ENCODE measurements at regions not wholly inside any gene's neighbourhood (a gene's known extent, or its start where the extent isn't known, plus 50 kb on each side); places are given as distances from the start of the nearest gene placed in this dataset.

- no peak for DNase-seq (ENCODE audit: low read depth, low spot score)
- in situ Hi-C loops (cut with HindIII; ENCODE audit: low pct_unique_long_range_greater_than_20kb, low sequenced_read_pairs), result no loop called here
These were observed 119.6 kb upstream of the SMAD3 start for GRCh38 chr15:66945842-66946241.

GRCh38 chr15:66946578-66947164 is 118.7 kb upstream of the SMAD3 start:
- DNase-seq (ENCODE audit: low read depth, low spot score), result peak; percentile 72
- in situ Hi-C loops (cut with HindIII; ENCODE audit: low pct_unique_long_range_greater_than_20kb, low sequenced_read_pairs), result no loop called here

GRCh38 chr15:66947471-66947870 is 117.9 kb upstream of the SMAD3 start:
- in situ Hi-C loops (cut with HindIII; ENCODE audit: low pct_unique_long_range_greater_than_20kb, low sequenced_read_pairs), result no loop called here
- DNase-seq (ENCODE audit: low read depth, low spot score), result no peak

- DNase-seq (ENCODE audit: low read depth, low spot score), result no peak
- in situ Hi-C loops (cut with HindIII; ENCODE audit: low pct_unique_long_range_greater_than_20kb, low sequenced_read_pairs), result no loop called here
These were observed 117.1 kb upstream of the SMAD3 start for GRCh38 chr15:66948294-66948693.

DNA sequence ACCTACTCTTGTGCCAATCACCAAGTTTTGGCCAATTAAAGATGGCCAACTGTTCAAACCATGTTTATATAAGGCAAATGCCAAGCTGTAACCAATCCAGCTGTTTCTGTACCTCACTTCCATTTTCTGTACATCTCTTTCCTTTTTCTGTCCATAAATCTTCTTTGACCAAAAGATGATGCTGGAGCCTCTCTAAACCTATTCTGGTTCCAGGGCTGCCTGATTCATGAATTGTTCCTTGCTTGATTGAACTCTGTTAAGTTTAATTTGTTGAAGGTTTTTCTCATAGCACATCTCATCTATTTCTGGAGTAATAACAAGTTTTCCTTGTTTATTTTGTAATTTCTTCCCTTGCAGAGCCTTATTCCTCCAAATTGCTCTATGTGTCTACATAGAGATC is 115.3 kb upstream of the SMAD3 start:
- in situ Hi-C loops (cut with HindIII; ENCODE audit: low pct_unique_long_range_greater_than_20kb, low sequenced_read_pairs), result no loop called here
- DNase-seq (ENCODE audit: low read depth, low spot score), result no peak

DNA sequence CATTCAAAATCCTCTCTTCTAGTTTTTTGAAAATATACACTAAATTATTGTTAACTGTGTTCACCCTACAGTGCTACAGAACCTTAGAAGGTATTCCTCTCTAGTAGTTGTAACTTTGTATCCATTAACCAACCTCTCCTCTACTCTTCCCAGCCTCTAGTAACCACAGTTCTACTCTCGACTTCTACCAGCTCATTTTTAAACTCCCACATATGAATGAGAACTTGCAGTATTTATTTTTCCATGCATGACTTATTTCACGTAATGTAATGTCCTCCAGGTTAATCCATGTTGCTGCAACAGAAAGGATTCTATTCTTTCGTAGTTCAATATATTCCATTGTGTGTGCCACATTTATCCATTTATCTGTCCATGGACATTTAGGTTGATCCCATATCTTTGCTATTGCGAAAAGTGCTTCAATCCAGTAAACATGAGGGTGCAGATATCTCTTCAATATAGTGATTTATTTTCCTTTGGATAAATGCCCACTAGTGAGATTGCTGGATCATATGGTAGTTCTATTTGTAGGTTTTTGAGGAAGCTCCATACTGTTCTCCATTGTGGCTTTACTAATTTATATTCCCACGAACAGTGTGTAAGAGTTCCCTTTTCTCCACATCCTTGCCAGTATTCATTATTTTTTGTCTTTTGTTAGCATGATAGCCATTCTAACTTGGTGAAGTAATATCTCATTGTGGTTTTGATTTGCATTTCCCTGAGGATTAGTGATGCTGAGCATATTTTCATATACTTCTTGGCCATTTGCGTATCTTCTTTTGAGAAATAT is 113.7 kb upstream of the SMAD3 start:
- peak; percentile 70 for DNase-seq (ENCODE audit: low read depth, low spot score)

DNA sequence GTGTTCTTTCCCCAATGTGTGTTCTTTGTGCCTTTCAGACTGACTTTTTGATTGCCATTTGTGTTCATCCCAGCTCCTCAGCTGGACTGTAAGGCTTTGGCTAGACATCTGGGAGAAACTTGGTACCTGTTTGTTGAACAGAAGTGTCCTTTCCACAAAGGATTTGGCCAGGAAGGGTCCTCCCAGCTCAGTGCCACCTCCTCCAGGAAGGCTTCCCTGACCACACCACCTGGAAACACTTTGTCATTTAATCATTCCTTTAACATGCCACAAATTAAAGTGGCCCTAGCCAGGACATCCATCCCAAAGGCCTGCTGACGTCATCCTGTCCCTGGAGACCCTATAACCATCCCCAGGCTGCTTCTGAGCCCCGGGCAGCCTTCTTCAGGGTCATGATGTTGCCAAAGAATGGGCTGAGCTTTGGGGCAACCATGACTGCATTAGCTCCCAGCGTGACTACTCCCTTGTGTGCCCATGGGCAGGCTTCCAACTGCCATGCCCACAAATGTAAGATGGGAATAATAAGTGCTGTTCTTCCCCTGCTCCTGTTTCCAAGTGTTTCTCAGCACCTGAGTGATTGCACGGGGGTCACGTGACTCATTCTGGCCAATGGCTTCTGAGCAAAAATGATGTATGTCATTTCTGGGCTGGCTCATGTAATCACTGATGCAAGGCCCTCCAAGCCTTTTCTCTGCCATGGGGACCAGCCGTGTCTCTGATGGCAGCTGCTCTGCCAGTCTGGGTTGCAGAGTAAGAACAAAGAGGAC is 112.5 kb upstream of the SMAD3 start:
- in situ Hi-C loops (cut with HindIII; ENCODE audit: low pct_unique_long_range_greater_than_20kb, low sequenced_read_pairs), result no loop called here

More for the DNA sequence above, 113.7 kb upstream of the SMAD3 start:
- in situ Hi-C loops (cut with HindIII; ENCODE audit: low pct_unique_long_range_greater_than_20kb, low sequenced_read_pairs), result no loop called here

GRCh38 chr15:66953523-66954229 is 111.7 kb upstream of the SMAD3 start:
- in situ Hi-C loops (cut with HindIII; ENCODE audit: low pct_unique_long_range_greater_than_20kb, low sequenced_read_pairs), result no loop called here

More for the DNA sequence above, 112.5 kb upstream of the SMAD3 start:
- DNase-seq (ENCODE audit: low read depth, low spot score), result peak; percentile 49

DNA sequence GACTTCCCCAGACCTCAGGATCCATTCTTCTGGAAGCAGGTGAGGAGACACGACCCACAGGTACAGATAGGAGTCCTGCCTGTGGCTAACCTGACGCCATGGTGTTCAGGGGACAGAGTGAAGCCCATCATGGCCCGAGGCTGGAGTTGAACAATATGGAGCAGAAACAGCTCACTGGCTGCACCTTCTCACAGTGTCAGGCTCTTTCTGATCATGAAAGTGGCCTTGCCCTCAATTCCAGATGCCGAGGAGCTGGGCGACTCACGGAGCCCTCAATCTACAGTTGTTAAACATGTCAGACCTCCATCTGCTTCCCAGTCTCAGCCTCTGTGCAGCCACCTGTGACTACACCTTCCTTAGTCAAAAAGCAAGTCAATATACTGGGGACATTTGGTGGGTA is 110.8 kb upstream of the SMAD3 start:
- no peak for DNase-seq (ENCODE audit: low read depth, low spot score)
- in situ Hi-C loops (cut with HindIII; ENCODE audit: low pct_unique_long_range_greater_than_20kb, low sequenced_read_pairs), result no loop called here

More at GRCh38 chr15:66953523-66954229, 111.7 kb upstream of the SMAD3 start:
- DNase-seq (ENCODE audit: low read depth, low spot score), result no peak

DNA sequence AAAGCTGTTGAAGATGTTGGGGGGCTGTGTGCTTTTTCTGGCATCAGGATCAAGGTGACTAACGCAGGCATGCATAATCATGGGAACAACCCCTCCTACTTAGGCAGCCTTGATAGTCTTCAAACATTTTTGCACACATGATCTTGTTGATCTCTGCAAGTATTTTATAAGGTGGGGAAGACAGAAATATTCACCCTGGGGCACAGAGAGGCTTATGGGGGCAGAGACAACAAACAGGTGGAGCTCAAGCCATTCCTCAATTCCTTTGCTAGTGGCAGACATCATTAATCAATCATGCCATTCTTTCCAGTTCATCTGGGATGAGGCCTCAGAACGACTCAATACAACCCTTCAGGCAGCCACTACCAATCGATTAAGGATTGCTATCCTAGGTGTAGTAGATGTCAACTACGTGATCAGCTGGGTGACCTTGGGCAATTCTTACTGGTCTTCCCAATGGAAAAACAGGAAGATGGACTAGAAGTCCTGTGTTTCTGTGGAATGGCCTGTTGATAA is 110.3 kb upstream of the SMAD3 start:
- in situ Hi-C loops (cut with HindIII; ENCODE audit: low pct_unique_long_range_greater_than_20kb, low sequenced_read_pairs), result no loop called here
- no peak for DNase-seq (ENCODE audit: low read depth, low spot score)

DNA sequence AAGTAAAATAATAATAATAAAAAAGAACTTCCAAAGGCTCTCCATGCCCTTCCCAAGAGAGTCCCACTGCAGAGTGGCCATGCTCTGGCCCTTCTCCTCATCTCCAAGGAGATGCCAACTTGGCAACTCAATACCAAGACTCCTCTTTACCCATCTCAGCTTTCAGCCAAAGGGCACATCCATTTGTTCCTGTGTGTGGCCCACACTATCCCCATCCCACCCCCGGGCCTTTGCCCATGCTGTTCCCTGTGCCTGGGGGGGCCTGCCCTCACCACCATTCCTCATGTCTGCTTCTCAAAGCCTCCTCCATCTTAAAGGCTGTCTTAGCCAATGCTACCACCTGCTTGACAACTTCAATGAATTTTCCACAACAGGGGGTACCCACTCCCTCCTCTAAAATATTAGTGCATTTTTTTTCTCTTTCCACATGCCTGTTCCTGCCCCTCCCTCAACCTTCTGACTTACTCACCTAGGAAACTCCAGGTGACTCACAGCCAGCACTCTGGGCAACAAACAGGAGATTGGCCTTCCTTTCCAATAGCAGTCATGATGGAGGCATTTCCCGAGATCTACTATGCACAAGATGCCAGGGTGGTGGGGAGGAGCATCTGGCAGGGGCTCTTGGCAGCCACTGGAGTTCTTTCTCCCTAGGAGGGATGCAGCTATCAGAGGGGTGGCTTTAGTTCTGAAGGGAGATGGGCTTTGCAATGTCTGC is 109.4 kb upstream of the SMAD3 start:
- no peak for DNase-seq (ENCODE audit: low read depth, low spot score)
- in situ Hi-C loops (cut with HindIII; ENCODE audit: low pct_unique_long_range_greater_than_20kb, low sequenced_read_pairs), result no loop called here

- in situ Hi-C loops (cut with HindIII; ENCODE audit: low pct_unique_long_range_greater_than_20kb, low sequenced_read_pairs), result no loop called here
- no peak for DNase-seq (ENCODE audit: low read depth, low spot score)
These were observed 108.6 kb upstream of the SMAD3 start for GRCh38 chr15:66956672-66957430.

DNA sequence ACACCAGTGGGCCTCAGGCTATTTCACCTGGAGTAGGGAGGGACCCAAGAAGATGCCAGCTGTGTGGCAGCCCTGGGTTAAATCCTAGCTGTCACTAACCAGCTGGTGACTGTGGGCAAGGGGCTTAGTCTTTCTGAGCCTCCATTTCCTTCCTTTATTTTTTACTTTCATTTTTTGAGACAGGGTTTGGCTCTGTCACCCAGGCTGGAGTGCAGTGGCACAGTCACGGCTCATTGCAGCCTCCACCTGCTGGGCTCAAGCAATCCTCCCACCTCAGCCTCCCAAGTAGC is 108.0 kb upstream of the SMAD3 start:
- in situ Hi-C loops (cut with HindIII; ENCODE audit: low pct_unique_long_range_greater_than_20kb, low sequenced_read_pairs), result no loop called here

GRCh38 chr15:66959066-66959465 is 106.3 kb upstream of the SMAD3 start:
- DNase-seq (ENCODE audit: low read depth, low spot score), result no peak
- in situ Hi-C loops (cut with HindIII; ENCODE audit: low pct_unique_long_range_greater_than_20kb, low sequenced_read_pairs), result no loop called here

More for the DNA sequence above, 108.0 kb upstream of the SMAD3 start:
- no peak for DNase-seq (ENCODE audit: low read depth, low spot score)

DNA sequence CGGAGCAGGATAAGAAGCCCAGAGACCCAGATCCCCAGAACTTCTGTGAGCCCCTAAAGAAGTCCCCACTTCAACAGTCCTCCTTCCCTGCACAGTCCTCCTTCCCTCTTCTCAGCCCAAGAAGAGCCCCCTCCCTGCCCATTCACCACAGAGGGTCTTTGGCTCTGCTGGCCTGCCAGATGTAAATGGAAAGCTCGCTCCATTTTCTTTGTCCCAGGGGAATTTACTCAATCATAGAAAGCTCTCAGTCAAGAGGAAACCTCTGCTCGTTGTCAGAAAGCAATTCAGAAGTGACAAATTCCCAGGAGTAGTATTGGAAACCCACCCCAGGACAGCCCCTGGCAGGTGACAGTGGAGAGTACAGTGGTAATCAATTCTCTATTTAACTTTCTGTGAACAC is 105.5 kb upstream of the SMAD3 start:
- DNase-seq (ENCODE audit: low read depth, low spot score), result no peak

GRCh38 chr15:66960519-66960918 is 104.9 kb upstream of the SMAD3 start:
- in situ Hi-C loops (cut with HindIII; ENCODE audit: low pct_unique_long_range_greater_than_20kb, low sequenced_read_pairs), result no loop called here
- no peak for DNase-seq (ENCODE audit: low read depth, low spot score)

More for the DNA sequence above, 105.5 kb upstream of the SMAD3 start:
- in situ Hi-C loops (cut with HindIII; ENCODE audit: low pct_unique_long_range_greater_than_20kb, low sequenced_read_pairs), result no loop called here

DNA sequence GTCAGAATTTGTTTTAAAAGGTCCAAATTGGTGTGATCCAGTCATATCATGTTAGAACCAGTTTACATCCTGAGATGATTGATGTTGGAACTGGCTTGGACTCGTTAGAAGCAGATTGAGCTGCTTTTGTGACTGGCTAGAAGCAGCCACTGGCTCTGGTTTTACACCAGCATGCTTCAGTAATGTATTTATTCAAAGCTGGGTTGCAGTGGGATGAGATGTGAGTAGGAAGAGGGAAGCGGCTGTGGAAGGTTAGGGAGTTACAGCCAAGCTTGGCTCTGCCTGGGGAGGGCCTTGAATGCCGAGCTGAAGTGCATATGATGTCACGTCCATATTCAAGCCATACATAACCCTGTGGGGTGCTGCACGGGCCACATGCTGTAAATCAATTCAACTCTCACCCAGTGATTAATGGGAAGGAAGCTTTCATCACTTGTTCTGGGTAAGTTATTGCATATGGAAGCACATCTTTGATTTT is 104.0 kb upstream of the SMAD3 start:
- in situ Hi-C loops (cut with HindIII; ENCODE audit: low pct_unique_long_range_greater_than_20kb, low sequenced_read_pairs), result no loop called here
- no peak for DNase-seq (ENCODE audit: low read depth, low spot score)

Measured in SK-MEL-5 (cell line).